Mesenchymal stem cell (in vitro differentiated cells and primary cell): ENCODE measurements at regions not wholly inside any gene's neighbourhood (a gene's known extent, or its start where the extent isn't known, plus 50 kb on each side); places are given as distances from the start of the nearest gene placed in this dataset.

Experiments used
- DNase-seq: peaks from one replicate; pipeline ENCODE4 v3.0.0-alpha.2; 2013
- H2AFZ ChIP-seq: one replicate; pipeline ENCODE4 v1.6.1; 2013; ENCODE audit warnings: low read depth, mild to moderate bottlenecking, control low read depth, inconsistent platforms, low read length, moderate library complexity
- H2AK5ac ChIP-seq: 2 replicates; pipeline ENCODE4 v1.6.1; 2013; ENCODE audit warnings: low read length, moderate library complexity, mild to moderate bottlenecking, inconsistent platforms; ENCODE audit not compliant: severe bottlenecking
- H2BK120ac ChIP-seq: one replicate; pipeline ENCODE4 v1.6.1; 2013; ENCODE audit warnings: low read depth, mild to moderate bottlenecking, inconsistent platforms, low read length, moderate library complexity
- H2BK12ac ChIP-seq, 2 experiments: one replicate each; pipeline ENCODE4 v1.6.1; 2013; ENCODE audit warnings: inconsistent platforms in 2 of 2, low read length in 2 of 2, mild to moderate bottlenecking in 2 of 2, moderate library complexity in 2 of 2, control low read depth in 1 of 2
- H2BK15ac ChIP-seq: one replicate; pipeline ENCODE4 v1.6.1; 2013; ENCODE audit warnings: mild to moderate bottlenecking, low read depth, inconsistent platforms; ENCODE audit not compliant: poor library complexity, severe bottlenecking
- H2BK5ac ChIP-seq: 2 replicates; pipeline ENCODE4 v1.6.1; 2013; ENCODE audit warnings: low read depth, mild to moderate bottlenecking, low read length, control low read depth, inconsistent platforms; ENCODE audit not compliant: poor library complexity, severe bottlenecking
- H3K14ac ChIP-seq, 2 experiments: one replicate each; pipeline ENCODE4 v1.6.1; 2013; ENCODE audit warnings: inconsistent platforms in 2 of 2, low read length in 2 of 2, control low read depth in 1 of 2, mild to moderate bottlenecking in 1 of 2, moderate library complexity in 1 of 2
- H3K18ac ChIP-seq, 2 experiments: one replicate each; pipeline ENCODE4 v1.6.1; 2013; ENCODE audit warnings: inconsistent platforms in 2 of 2, low read length in 2 of 2, control low read depth in 1 of 2, low read depth in 1 of 2, mild to moderate bottlenecking in 1 of 2
- H3K23ac ChIP-seq, 2 experiments: one replicate each; pipeline ENCODE4 v1.6.1; 2013; ENCODE audit warnings: inconsistent platforms in 2 of 2, low read length in 2 of 2, mild to moderate bottlenecking in 2 of 2, moderate library complexity in 2 of 2, control low read depth in 1 of 2
- H3K27ac ChIP-seq: 2 replicates; pipeline ENCODE4 v1.5.1; 2013; ENCODE audit warnings: mild to moderate bottlenecking, moderate library complexity, low read length, control low read depth, inconsistent platforms; ENCODE audit not compliant: poor library complexity, severe bottlenecking
- H3K27me3 ChIP-seq, 2 experiments: 2 replicates each; pipeline versions ENCODE4 v1.6.1 to v1.7.0; 2013; ENCODE audit warnings: low read length in 2 of 2, mild to moderate bottlenecking in 2 of 2, moderate library complexity in 2 of 2, control low read depth in 1 of 2, inconsistent platforms in 1 of 2; ENCODE audit not compliant: control insufficient read depth in 1 of 2, insufficient read depth in 1 of 2
- H3K36me3 ChIP-seq, 2 experiments: 2 replicates each; pipeline versions ENCODE4 v1.6.1 to v1.7.0; 2013; ENCODE audit warnings: low read length in 2 of 2, control low read depth in 1 of 2, inconsistent platforms in 1 of 2, low read depth in 1 of 2, mild to moderate bottlenecking in 1 of 2; ENCODE audit not compliant: insufficient read depth in 2 of 2, control insufficient read depth in 1 of 2
- H3K4ac ChIP-seq, 2 experiments: one replicate each; pipeline ENCODE4 v1.6.1; 2013; ENCODE audit warnings: inconsistent platforms in 2 of 2, low read length in 2 of 2, mild to moderate bottlenecking in 2 of 2, moderate library complexity in 2 of 2, control low read depth in 1 of 2, low read depth in 1 of 2
- H3K4me1 ChIP-seq: 2 replicates; pipeline ENCODE4 v1.6.1; 2013; ENCODE audit warnings: low read depth, low read length, control low read depth; ENCODE audit not compliant: control insufficient read depth, insufficient read depth
- H3K4me2 ChIP-seq: 2 replicates; pipeline ENCODE4 v1.6.1; 2013; ENCODE audit warnings: low read length, mild to moderate bottlenecking, inconsistent platforms; ENCODE audit not compliant: poor library complexity, severe bottlenecking
- H3K4me3 ChIP-seq, 2 experiments: 2 replicates each; pipeline versions ENCODE4 v1.5.1 to v1.7.0; 2013; ENCODE audit warnings: low read length in 2 of 2, mild to moderate bottlenecking in 2 of 2, control low read depth in 1 of 2, low read depth in 1 of 2; ENCODE audit not compliant: insufficient read depth in 1 of 2
- H3K79me1 ChIP-seq: replicated peaks from 2 replicates; pipeline ENCODE4 v1.6.1; 2013; ENCODE audit warnings: mild to moderate bottlenecking, control low read depth, low read length, inconsistent platforms; ENCODE audit not compliant: poor library complexity, severe bottlenecking
- H3K9ac ChIP-seq: 2 replicates; pipeline ENCODE4 v1.7.0; 2013; ENCODE audit warnings: mild to moderate bottlenecking, low read length, moderate library complexity
- H3K9me3 ChIP-seq: 2 replicates; pipeline ENCODE4 v1.7.0; 2013; ENCODE audit warnings: mild to moderate bottlenecking, low read length; ENCODE audit not compliant: control insufficient read depth
- H4K8ac ChIP-seq: one replicate; pipeline ENCODE4 v1.6.1; 2013; ENCODE audit warnings: inconsistent platforms, mild to moderate bottlenecking, low read length, moderate library complexity
- H4K91ac ChIP-seq: one replicate; pipeline ENCODE4 v1.6.1; 2013; ENCODE audit warnings: mild to moderate bottlenecking, low read length, inconsistent platforms
- WGBS: methylation state at CpG from one replicate; pipeline ENCODE4 v1.1.7; 2013; ENCODE audit warnings: mixed read lengths; 5-methylcytosine and 5-hydroxymethylcytosine counted together

DNA sequence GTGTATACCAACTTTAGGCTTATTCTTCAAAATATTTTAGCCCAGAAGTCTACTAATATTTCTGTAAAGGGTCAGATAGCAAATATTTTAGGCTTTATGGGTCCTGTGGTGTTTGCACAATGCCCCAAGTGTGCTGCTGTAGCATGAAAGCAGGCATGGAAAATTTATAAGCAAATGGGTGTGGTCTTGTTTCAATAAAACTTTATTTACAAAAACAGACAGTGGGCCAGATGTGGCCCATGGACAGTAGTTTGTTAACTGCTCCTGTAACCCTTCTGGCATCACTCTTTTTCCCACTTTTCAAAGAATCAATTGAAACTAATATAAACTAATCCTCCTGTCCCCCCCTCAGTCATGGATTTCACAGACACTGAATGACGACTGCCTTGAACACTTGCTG, 410.7 kb downstream of the SHISA9 start:
- WGBS: 100% methylated on average over 1 of the region's 1 CpG
- H3K9me3 ChIP-seq: no peaks in the 10 kb centered on the region

DNA sequence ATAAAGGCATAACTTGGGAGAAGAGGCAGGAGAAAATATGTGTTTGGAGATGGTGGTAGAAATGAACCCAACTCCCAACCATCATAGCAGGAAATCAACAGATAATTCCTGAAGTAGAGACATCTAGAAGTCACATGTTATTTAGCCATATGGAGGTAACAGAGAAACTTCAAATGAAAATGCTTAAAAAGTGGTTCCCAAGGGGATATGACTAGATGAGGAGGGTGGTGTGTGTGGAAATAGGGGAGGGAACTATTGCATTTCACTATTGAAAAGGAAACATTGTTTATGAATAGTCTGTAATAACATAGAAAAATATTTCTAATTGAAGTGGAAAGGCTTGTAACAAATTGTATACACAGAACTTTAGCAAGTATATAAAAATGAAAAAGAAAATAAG, 412.0 kb downstream of the SHISA9 start:
- Histone ChIP-seq H2AFZ (no peak overlapping the region), H2BK5ac (no peak overlapping the region), H3K4ac (no peak overlapping the region), H3K27ac (no peak overlapping the region), H3K4me2 (no peak overlapping the region), H4K8ac (no peak overlapping the region), H3K27me3 (no peaks in the 10 kb centered on the region), H3K18ac (no peak overlapping the region), H3K9ac (no peak overlapping the region), H3K36me3 (no peaks in the 10 kb centered on the region), H3K4me1 (peaks cover 6% of the 10 kb centered on the region), H2BK12ac (no peak overlapping the region), H3K79me1 (no peaks in the 10 kb centered on the region), H2AK5ac (no peak overlapping the region), H4K91ac (no peak overlapping the region), H3K14ac (no peak overlapping the region), H3K4me3 (no peak overlapping the region), H3K9me3 (no peaks in the 10 kb centered on the region), H2BK120ac (no peak overlapping the region), H2BK15ac (no peak overlapping the region), H3K23ac (no peak overlapping the region)
- DNase-seq: no peak

More for the DNA sequence above, 410.7 kb downstream of the SHISA9 start:
- H3K9ac ChIP-seq: no peak overlapping the region
- H3K4ac ChIP-seq: no peak overlapping the region
- H2BK5ac ChIP-seq: no peak overlapping the region
- H3K23ac ChIP-seq: no peak overlapping the region
- H3K4me3 ChIP-seq: no peak overlapping the region
- no peak overlapping the region for H2BK120ac ChIP-seq
- no peak overlapping the region for H2AFZ ChIP-seq
- H3K4me2 ChIP-seq: no peak overlapping the region
- no peaks in the 10 kb centered on the region for H3K27me3 ChIP-seq
- H2BK15ac ChIP-seq: no peak overlapping the region
- no peak overlapping the region for H3K27ac ChIP-seq
- DNase-seq: no peak
- no peak overlapping the region for H4K91ac ChIP-seq
- H3K36me3 ChIP-seq: no peaks in the 10 kb centered on the region
- H2BK12ac ChIP-seq: no peak overlapping the region
- H3K18ac ChIP-seq: no peak overlapping the region
- no peak overlapping the region for H2AK5ac ChIP-seq
- no peak overlapping the region for H3K14ac ChIP-seq
- H3K79me1 ChIP-seq: no peaks in the 10 kb centered on the region
- H3K4me1 ChIP-seq: peaks cover 6% of the 10 kb centered on the region
- H4K8ac ChIP-seq: no peak overlapping the region

DNA sequence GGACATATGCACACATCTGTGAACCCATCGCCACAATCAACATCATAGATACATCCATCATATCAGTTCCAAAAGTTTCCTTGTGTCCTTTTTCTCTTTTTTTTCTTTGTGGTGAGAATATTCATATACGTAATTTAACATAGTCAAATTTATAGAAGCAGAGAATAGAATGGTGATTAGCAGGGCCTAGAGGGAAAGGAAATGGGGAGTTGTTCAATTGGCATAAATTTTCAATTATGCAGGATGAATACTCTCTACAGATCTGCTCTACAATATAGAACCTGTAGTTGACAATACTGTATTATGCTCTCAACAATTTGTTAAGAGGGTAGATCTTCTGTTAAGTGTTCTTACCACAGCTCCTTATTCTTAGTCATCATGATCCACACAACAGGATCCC, 413.2 kb downstream of the SHISA9 start:
- Histone ChIP-seq H3K36me3 (no peaks in the 10 kb centered on the region), H2BK5ac (no peak overlapping the region), H3K4me2 (no peak overlapping the region), H3K27ac (no peak overlapping the region), H3K4me3 (no peak overlapping the region), H3K4me1 (peaks cover 5% of the 10 kb centered on the region), H2AFZ (no peak overlapping the region), H3K14ac (no peak overlapping the region), H2BK12ac (no peak overlapping the region), H2BK120ac (no peak overlapping the region), H3K79me1 (no peaks in the 10 kb centered on the region), H2BK15ac (no peak overlapping the region), H3K4ac (no peak overlapping the region), H4K8ac (no peak overlapping the region), H3K9me3 (no peaks in the 10 kb centered on the region), H2AK5ac (no peak overlapping the region), H4K91ac (no peak overlapping the region), H3K9ac (no peak overlapping the region), H3K23ac (no peak overlapping the region), H3K27me3 (no peaks in the 10 kb centered on the region), H3K18ac (no peak overlapping the region)
- no CpG with 5 or more reads among the region's 2 CpGs for WGBS
- DNase-seq: no peak

DNA sequence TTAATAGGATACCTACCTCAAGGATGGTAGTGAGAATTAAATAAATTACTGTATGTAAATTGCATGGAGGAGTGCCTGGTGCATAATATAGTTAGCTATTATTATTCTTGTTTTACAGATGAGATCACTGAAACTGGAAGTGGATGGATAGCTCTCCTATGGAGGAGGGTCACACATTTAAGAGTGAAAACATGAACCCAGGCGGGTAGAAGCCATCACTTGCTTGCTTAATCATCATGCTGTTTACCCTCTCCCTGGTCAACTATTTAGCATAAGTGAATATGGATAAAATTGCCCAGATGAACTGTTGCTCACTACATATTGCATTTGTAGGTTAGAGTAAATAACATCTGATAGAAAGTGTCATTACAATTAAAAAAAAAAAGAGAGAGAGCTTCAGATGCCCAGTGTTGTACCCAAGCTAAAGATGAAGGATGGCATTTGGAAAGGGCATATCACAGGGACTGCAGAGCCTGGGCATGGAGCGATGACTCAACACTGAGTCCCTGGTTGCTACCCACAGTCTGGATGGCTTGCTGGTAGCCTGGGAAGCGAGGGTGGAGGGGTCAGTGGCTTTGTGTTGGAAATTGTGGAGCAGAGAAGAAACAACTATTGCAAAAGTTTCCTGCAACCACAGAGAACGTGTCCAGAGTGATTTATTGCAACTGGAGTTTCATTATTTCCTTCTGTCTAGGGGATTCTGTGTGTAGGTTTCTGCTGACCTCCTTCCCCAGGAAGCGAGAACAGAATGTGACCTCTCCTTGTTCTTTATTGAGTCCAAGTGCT, 414.4 kb downstream of the SHISA9 start:
- H3K23ac ChIP-seq: no peak overlapping the region
- H3K79me1 ChIP-seq: no peaks in the 10 kb centered on the region
- H4K8ac ChIP-seq: no peak overlapping the region
- no peaks in the 10 kb centered on the region for H3K27me3 ChIP-seq
- no peak overlapping the region for H3K9ac ChIP-seq
- 52% methylated on average over 5 of the region's 5 CpGs for WGBS
- H2BK120ac ChIP-seq: no peak overlapping the region
- H2AK5ac ChIP-seq: no peak overlapping the region
- H3K27ac ChIP-seq: no peak overlapping the region
- no peak overlapping the region for H3K4ac ChIP-seq
- no peak overlapping the region for H2BK5ac ChIP-seq
- peaks cover 5% of the 10 kb centered on the region for H3K4me1 ChIP-seq
- peak; percentile 23 for DNase-seq
- no peak overlapping the region for H2BK12ac ChIP-seq
- H2BK15ac ChIP-seq: no peak overlapping the region
- no peak overlapping the region for H3K18ac ChIP-seq
- H4K91ac ChIP-seq: no peak overlapping the region
- H3K9me3 ChIP-seq: no peaks in the 10 kb centered on the region
- H3K36me3 ChIP-seq: no peaks in the 10 kb centered on the region
- no peak overlapping the region for H3K14ac ChIP-seq
- no peak overlapping the region for H3K4me2 ChIP-seq
- H2AFZ ChIP-seq: no peak overlapping the region
- H3K4me3 ChIP-seq: no peak overlapping the region
